ENCODE measurements at regions not wholly inside any gene's neighbourhood (a gene's known extent, or its start where the extent isn't known, plus 50 kb on each side); places are given as distances from the start of the nearest gene placed in this dataset.
A peak's percentile ranks its signal among the peaks of the same experiment; 100 is the strongest.

GRCh38 chr1:231095595-231095994, 55.5 kb upstream of the FAM89A start:
- 53% methylated on average over 5 of the region's 5 CpGs for WGBS (ENCODE audit: insufficient coverage, low coverage, low lambda C conversion rate, missing lambda C conversion rate)

GRCh38 chr1:231094421-231094820, 54.4 kb upstream of the FAM89A start:
- Histone ChIP-seq H3K27ac (no peak overlapping the region), H3K4me3 (no peak overlapping the region), H3K36me3 (no peaks in the 10 kb centered on the region), H3K4me1 (no peaks in the 10 kb centered on the region), H3K27me3 (no peaks in the 10 kb centered on the region), H3K9me3 (no peaks in the 10 kb centered on the region)
- TF ChIP-seq CTCF (IDR thresholded peaks at IDR 0.05) (no peak), POLR2A (IDR thresholded peaks at IDR 0.05) (no peak)
- DNase-seq = no peak
- intact Hi-C loops (cut with DNase I) = loop anchor here in 1 of 2 donors (10.0 kb wide), 1 partner anchor 180 kb away; no protein-coding TSS in a partner anchor
- WGBS (ENCODE audit: insufficient coverage, low coverage, low lambda C conversion rate, missing lambda C conversion rate) = 67% methylated on average over 2 of the region's 3 CpGs
- no peak for ATAC-seq

More at GRCh38 chr1:231095595-231095994, 55.5 kb upstream of the FAM89A start:
- no peaks in the 10 kb centered on the region for H3K36me3 ChIP-seq
- intact Hi-C loops (cut with DNase I) = loop anchor here in 1 of 2 donors (10.0 kb wide), 1 partner anchor 181 kb away; no protein-coding TSS in a partner anchor
- no peak overlapping the region for H3K4me3 ChIP-seq
- H3K27me3 ChIP-seq = no peaks in the 10 kb centered on the region
- no peaks in the 10 kb centered on the region for H3K9me3 ChIP-seq
- no peaks in the 10 kb centered on the region for H3K4me1 ChIP-seq
- H3K27ac ChIP-seq = no peak overlapping the region
- ATAC-seq (no peak), DNase-seq (no peak)
- TF ChIP-seq CTCF (IDR thresholded peaks at IDR 0.05) = no peak
- TF ChIP-seq POLR2A (IDR thresholded peaks at IDR 0.05) = no peak

- no peak overlapping the region for H3K4me3 ChIP-seq
- ATAC-seq (peak in 3 of 4 donors; percentile 28 to 38 (median 36)), DNase-seq (no peak)
- 51% methylated on average over 13 of the region's 13 CpGs for WGBS (ENCODE audit: insufficient coverage, low coverage, low lambda C conversion rate, missing lambda C conversion rate)
- H3K27ac ChIP-seq = no peak overlapping the region
- no peaks in the 10 kb centered on the region for H3K9me3 ChIP-seq
- TF ChIP-seq POLR2A (IDR thresholded peaks at IDR 0.05) = no peak
- no peaks in the 10 kb centered on the region for H3K36me3 ChIP-seq
- intact Hi-C loops (cut with DNase I) = loop anchor here in 1 of 2 donors (10.0 kb wide), 1 partner anchor 179 kb away; no protein-coding TSS in a partner anchor
- no peaks in the 10 kb centered on the region for H3K27me3 ChIP-seq
- no peaks in the 10 kb centered on the region for H3K4me1 ChIP-seq
These were observed 53.3 kb upstream of the FAM89A start for GRCh38 chr1:231093156-231093922.

GRCh38 chr1:231092380-231092779, 52.3 kb upstream of the FAM89A start:
- TF ChIP-seq CTCF (IDR thresholded peaks at IDR 0.05) = no peak
- TF ChIP-seq POLR2A (IDR thresholded peaks at IDR 0.05) = no peak
- no peak overlapping the region for H3K4me3 ChIP-seq
- WGBS (ENCODE audit: insufficient coverage, low coverage, low lambda C conversion rate, missing lambda C conversion rate) = 62% methylated on average over 5 of the region's 5 CpGs
- no peak for ATAC-seq
- no peak overlapping the region for H3K27ac ChIP-seq
- H3K27me3 ChIP-seq = no peaks in the 10 kb centered on the region
- DNase-seq = no peak
- no peaks in the 10 kb centered on the region for H3K36me3 ChIP-seq
- intact Hi-C loops (cut with DNase I) = loop anchor here in 1 of 2 donors (10.0 kb wide), 1 partner anchor 178 kb away; no protein-coding TSS in a partner anchor
- H3K9me3 ChIP-seq = no peaks in the 10 kb centered on the region
- no peaks in the 10 kb centered on the region for H3K4me1 ChIP-seq

GRCh38 chr1:231091831-231092301, 51.8 kb upstream of the FAM89A start:
- TF ChIP-seq POLR2A (IDR thresholded peaks at IDR 0.05) = no peak
- TF ChIP-seq CTCF (IDR thresholded peaks at IDR 0.05) = peak; percentile 47 to 51 (median 49)
- WGBS (ENCODE audit: insufficient coverage, low coverage, low lambda C conversion rate, missing lambda C conversion rate) = 86% methylated on average over 5 of the region's 13 CpGs
- peak; percentile 65 to 70 (median 68) for ATAC-seq
- Histone ChIP-seq H3K4me1 (no peaks in the 10 kb centered on the region), H3K36me3 (no peaks in the 10 kb centered on the region), H3K27ac (no peak overlapping the region), H3K27me3 (no peaks in the 10 kb centered on the region), H3K4me3 (no peak overlapping the region), H3K9me3 (no peaks in the 10 kb centered on the region)
- intact Hi-C loops (cut with DNase I) = loop anchor here in 1 of 2 donors (10.0 kb wide), 1 partner anchor 177 kb away; no protein-coding TSS in a partner anchor
- DNase-seq = peak in 1 of 3 donors; percentile 29

Data from right lobe of liver (tissue), 6 donors.